HG03571 (cell line): ENCODE measurements at regions not wholly inside any gene's neighbourhood (a gene's known extent, or its start where the extent isn't known, plus 50 kb on each side); places are given as distances from the start of the nearest gene placed in this dataset.
A peak's percentile ranks its signal among the peaks of the same experiment; 100 is the strongest.

Experiments used
- ATAC-seq: cut with Tn5 transposase; IDR thresholded peaks from one replicate; pipeline ENCODE4 v1.9.1; 2021; ENCODE audit not compliant: unreplicated experiment

GRCh38 chr10:105834261-105835059 lies 1193.4 kb downstream of the SORCS3 start:
- ATAC-seq: no peak

- ATAC-seq: no peak
These were observed 1186.0 kb downstream of the SORCS3 start for GRCh38 chr10:105827133-105827532.

GRCh38 chr10:105807935-105808587 lies 1167.0 kb downstream of the SORCS3 start:
- ATAC-seq: no peak

- ATAC-seq: no peak
These were observed 1162.1 kb downstream of the SORCS3 start for GRCh38 chr10:105803206-105803605.

GRCh38 chr10:105800641-105801040 lies 1159.6 kb downstream of the SORCS3 start:
- no peak for ATAC-seq

GRCh38 chr10:105798328-105798889 lies 1157.3 kb downstream of the SORCS3 start:
- no peak for ATAC-seq

GRCh38 chr10:105797234-105797890 lies 1156.3 kb downstream of the SORCS3 start:
- ATAC-seq: peak; percentile 60

GRCh38 chr10:105793071-105793470 lies 1152.0 kb downstream of the SORCS3 start:
- ATAC-seq: no peak

GRCh38 chr10:105785721-105786120 lies 1144.6 kb downstream of the SORCS3 start:
- no peak for ATAC-seq

- ATAC-seq: no peak
These were observed 1142.9 kb downstream of the SORCS3 start for GRCh38 chr10:105783936-105784483.

- ATAC-seq: no peak
These were observed 1133.8 kb downstream of the SORCS3 start for GRCh38 chr10:105774881-105775280.

GRCh38 chr10:105774351-105774750 lies 1133.3 kb downstream of the SORCS3 start:
- ATAC-seq: no peak

- ATAC-seq: no peak
These were observed 1129.6 kb downstream of the SORCS3 start for GRCh38 chr10:105770524-105771212.

- ATAC-seq: no peak
These were observed 1128.4 kb downstream of the SORCS3 start for GRCh38 chr10:105769248-105770184.

GRCh38 chr10:105763611-105764010 lies 1122.5 kb downstream of the SORCS3 start:
- no peak for ATAC-seq

GRCh38 chr10:105761576-105762260 lies 1120.6 kb downstream of the SORCS3 start:
- ATAC-seq: no peak

GRCh38 chr10:105759669-105760068 lies 1118.6 kb downstream of the SORCS3 start:
- no peak for ATAC-seq

- ATAC-seq: no peak
These were observed 1117.3 kb downstream of the SORCS3 start for GRCh38 chr10:105758209-105758998.
